Activated T-helper 2 cell treated with anti-CD3 and anti-CD28 coated beads, Interferon-gamma antibody, Interleukin-2, Interleukin-4, amounts not matched to agents 10 μg/mL and 5 μg/mL and 100 μg/mL, durations not matched to agents 14 hours and 24 hours and 36 hours (primary cell): ENCODE measurements at regions not wholly inside any gene's neighbourhood (a gene's known extent, or its start where the extent isn't known, plus 50 kb on each side); places are given as distances from the start of the nearest gene placed in this dataset.

Experiments
- DNase-seq: peaks from one replicate; pipeline ENCODE4 v3.0.0; 2021; ENCODE audit warnings: low spot score
- H3K27ac Mint-ChIP-seq: one replicate; pipeline ENCODE4 v1.8.0; 2021; ENCODE audit warnings: mixed read lengths
- H3K27me3 Mint-ChIP-seq: one replicate; pipeline ENCODE4 v1.8.0; 2021; ENCODE audit warnings: low read depth, mixed read lengths
- H3K36me3 Mint-ChIP-seq: one replicate; pipeline ENCODE4 v1.8.0; 2021; ENCODE audit warnings: low read depth, mixed read lengths
- H3K4me1 Mint-ChIP-seq: one replicate; pipeline ENCODE4 v1.8.0; 2021; ENCODE audit warnings: low read depth, mixed read lengths
- H3K4me3 Mint-ChIP-seq: one replicate; pipeline ENCODE4 v1.8.0; 2021; ENCODE audit warnings: low read depth, mild to moderate bottlenecking, moderate library complexity, mixed read lengths
- H3K9me3 Mint-ChIP-seq: one replicate; pipeline ENCODE4 v1.8.0; 2021; ENCODE audit warnings: mixed read lengths
- intact Hi-C: fragments of 100-400 bp; cut with micrococcal nuclease; formaldehyde crosslinking; loops from one replicate; pipeline ENCODE4 v1.15.1; 2023

- intact Hi-C loops, result no loop called here
- H3K4me3 Mint-ChIP-seq, result no peak overlapping the region
- DNase-seq, result no peak
- no peak overlapping the region for H3K27ac Mint-ChIP-seq
- no peaks in the 10 kb centered on the region for H3K4me1 Mint-ChIP-seq
- H3K36me3 Mint-ChIP-seq, result no peaks in the 10 kb centered on the region
- H3K9me3 Mint-ChIP-seq, result no peaks in the 10 kb centered on the region
- peaks cover 12% of the 10 kb centered on the region for H3K27me3 Mint-ChIP-seq
Observed at GRCh38 chr11:57120192-57120965, 61.4 kb upstream of the LRRC55 start.

- intact Hi-C loops, result no loop called here
- Mint-ChIP-seq H3K4me3 (no peak overlapping the region), H3K9me3 (no peaks in the 10 kb centered on the region), H3K27me3 (peaks cover 12% of the 10 kb centered on the region), H3K4me1 (no peaks in the 10 kb centered on the region), H3K36me3 (no peaks in the 10 kb centered on the region), H3K27ac (no peak overlapping the region)
- DNase-seq, result no peak
Observed at GRCh38 chr11:57121996-57122395, 59.8 kb upstream of the LRRC55 start.

- intact Hi-C loops, result no loop called here
- H3K27me3 Mint-ChIP-seq, result peaks cover 11% of the 10 kb centered on the region
- no peak overlapping the region for H3K4me3 Mint-ChIP-seq
Observed at GRCh38 chr11:57123590-57123989, 58.2 kb upstream of the LRRC55 start.

GRCh38 chr11:57124505-57124904 is 57.2 kb upstream of the LRRC55 start:
- DNase-seq, result no peak
- no peaks in the 10 kb centered on the region for H3K9me3 Mint-ChIP-seq
- no peak overlapping the region for H3K27ac Mint-ChIP-seq
- no peaks in the 10 kb centered on the region for H3K4me1 Mint-ChIP-seq
- H3K27me3 Mint-ChIP-seq, result peaks cover 11% of the 10 kb centered on the region
- intact Hi-C loops, result no loop called here
- no peak overlapping the region for H3K4me3 Mint-ChIP-seq
- H3K36me3 Mint-ChIP-seq, result no peaks in the 10 kb centered on the region

More at GRCh38 chr11:57123590-57123989, 58.2 kb upstream of the LRRC55 start:
- H3K4me1 Mint-ChIP-seq, result no peaks in the 10 kb centered on the region
- no peak overlapping the region for H3K27ac Mint-ChIP-seq
- H3K9me3 Mint-ChIP-seq, result no peaks in the 10 kb centered on the region
- no peak for DNase-seq
- H3K36me3 Mint-ChIP-seq, result no peaks in the 10 kb centered on the region

- H3K27me3 Mint-ChIP-seq, result peaks cover 11% of the 10 kb centered on the region
- no peaks in the 10 kb centered on the region for H3K9me3 Mint-ChIP-seq
- no peak overlapping the region for H3K27ac Mint-ChIP-seq
- no peak overlapping the region for H3K4me3 Mint-ChIP-seq
- no peak for DNase-seq
- no peaks in the 10 kb centered on the region for H3K36me3 Mint-ChIP-seq
- intact Hi-C loops, result no loop called here
- H3K4me1 Mint-ChIP-seq, result no peaks in the 10 kb centered on the region
Observed at GRCh38 chr11:57124917-57125316, 56.8 kb upstream of the LRRC55 start.

- intact Hi-C loops, result no loop called here
- no peaks in the 10 kb centered on the region for H3K4me1 Mint-ChIP-seq
- no peaks in the 10 kb centered on the region for H3K36me3 Mint-ChIP-seq
- H3K27ac Mint-ChIP-seq, result no peak overlapping the region
- DNase-seq, result no peak
- no peaks in the 10 kb centered on the region for H3K9me3 Mint-ChIP-seq
- H3K27me3 Mint-ChIP-seq, result peaks cover 11% of the 10 kb centered on the region
- H3K4me3 Mint-ChIP-seq, result no peak overlapping the region
Observed at GRCh38 chr11:57126766-57127400, 54.9 kb upstream of the LRRC55 start.

- no peak overlapping the region for H3K4me3 Mint-ChIP-seq
- no peaks in the 10 kb centered on the region for H3K36me3 Mint-ChIP-seq
- no peak overlapping the region for H3K27ac Mint-ChIP-seq
- no peaks in the 10 kb centered on the region for H3K27me3 Mint-ChIP-seq
- intact Hi-C loops, result no loop called here
- no peaks in the 10 kb centered on the region for H3K4me1 Mint-ChIP-seq
- no peak for DNase-seq
- H3K9me3 Mint-ChIP-seq, result no peaks in the 10 kb centered on the region
Observed at GRCh38 chr11:57131080-57131790, 50.5 kb upstream of the LRRC55 start.
